ENCODE measurements at regions not wholly inside any gene's neighbourhood (a gene's known extent, or its start where the extent isn't known, plus 50 kb on each side); places are given as distances from the start of the nearest gene placed in this dataset.
A peak's percentile ranks its signal among the peaks of the same experiment; 100 is the strongest.
"Not testable (repeated sequence)": the region's sequence is repeated elsewhere in the genome, so short reads cannot be mapped to it uniquely, and the experiment has no call there.

GRCh38 chr14:101634850-101635748 lies 73.8 kb downstream of the DIO3 start:
- DNase-seq: no peak

DNA sequence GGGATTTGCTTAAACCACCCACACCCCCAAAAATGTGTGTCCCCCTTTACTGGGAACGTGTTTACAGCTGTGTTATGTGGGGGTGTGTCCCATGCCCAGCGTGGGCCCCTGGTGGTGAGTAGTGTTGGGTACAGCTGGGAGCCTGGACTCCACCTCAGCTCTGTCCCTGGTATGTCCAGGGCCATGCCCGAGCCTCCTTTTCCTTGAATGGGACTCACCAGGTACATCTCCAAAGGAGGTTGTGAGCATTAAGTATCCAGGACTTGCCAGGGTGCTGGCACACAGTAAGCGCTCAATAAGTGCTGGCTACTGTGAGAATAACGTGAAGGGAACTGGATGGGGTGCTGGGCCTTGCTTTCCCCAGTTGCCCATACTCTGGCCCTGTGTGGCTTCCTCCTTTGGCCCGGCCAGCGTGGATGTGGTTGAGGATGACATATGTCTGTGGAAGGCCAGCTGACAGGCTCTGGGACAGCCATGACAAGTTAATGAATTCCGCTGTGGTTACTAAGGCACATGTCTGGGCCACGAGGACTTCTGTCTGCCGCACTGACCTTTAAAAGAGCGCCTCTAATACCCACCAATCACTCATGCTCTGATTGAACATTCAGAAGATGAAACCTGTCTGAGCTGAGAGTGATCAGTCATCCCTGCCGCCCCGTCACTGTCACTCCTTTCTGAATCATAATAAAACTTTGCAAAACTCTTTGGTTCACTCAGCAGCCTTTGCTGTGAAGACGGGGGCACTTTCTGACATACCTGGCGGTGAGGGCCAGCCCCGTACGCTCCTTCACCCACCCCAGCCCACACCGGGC lies 74.7 kb downstream of the DIO3 start:
- DNase-seq: peak in 1 of 4 experiments; percentile 41

DNA sequence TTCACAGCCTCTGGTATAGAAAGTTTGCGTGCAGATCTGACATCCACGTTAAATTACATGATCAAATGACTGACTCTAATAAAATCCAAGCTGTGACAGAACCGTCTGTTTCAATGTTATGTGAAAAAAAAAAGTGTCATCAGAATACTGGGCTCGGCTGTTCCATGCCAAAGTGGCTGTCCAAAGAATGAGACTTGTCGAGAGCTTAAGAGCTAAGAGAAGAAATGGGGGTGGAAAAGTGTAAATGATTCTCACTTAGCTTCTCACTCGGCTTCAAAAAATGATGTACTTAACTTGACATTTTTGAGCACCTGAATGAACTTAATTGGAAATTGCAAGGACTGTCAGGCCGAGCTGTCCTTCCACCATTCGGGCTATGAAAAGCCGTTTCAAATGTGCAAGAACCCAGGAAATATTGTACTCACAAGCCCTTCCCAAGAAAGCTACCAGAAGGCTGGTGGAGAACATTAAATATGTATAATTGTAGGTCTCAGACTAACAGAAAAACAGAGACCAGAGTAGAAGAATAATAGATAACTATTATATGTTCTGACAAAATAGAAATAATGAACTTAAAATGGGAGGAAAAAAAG lies 78.0 kb downstream of the DIO3 start:
- DNase-seq: no peak

- no peak for DNase-seq
Measured at GRCh38 chr14:101643651-101644050, 82.4 kb downstream of the DIO3 start.

GRCh38 chr14:101654051-101654450 lies 92.8 kb downstream of the DIO3 start:
- no peak for DNase-seq

DNA sequence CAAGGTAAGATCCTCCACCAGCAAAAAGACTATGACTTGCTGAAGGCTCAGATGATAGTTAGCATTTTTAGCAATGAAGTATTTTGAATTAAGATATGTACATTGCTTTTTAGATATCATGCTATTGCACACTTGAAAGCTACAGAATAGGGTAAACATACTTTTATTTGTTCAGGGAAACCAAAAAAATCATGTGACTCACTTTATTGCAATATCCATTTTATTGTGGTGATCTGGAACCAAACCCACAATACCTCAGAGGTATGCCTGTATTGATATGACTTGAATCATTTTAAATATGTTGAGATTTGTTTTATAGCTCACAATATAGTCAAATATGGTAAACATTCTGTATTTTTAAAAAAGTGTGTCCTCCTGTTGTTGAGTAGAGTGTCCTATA lies 96.1 kb downstream of the DIO3 start:
- DNase-seq: no peak

GRCh38 chr14:101665478-101666078 lies 95.9 kb upstream of the PPP2R5C start:
- peak in 1 of 4 experiments; percentile 12 for DNase-seq

- no peak for DNase-seq
Measured at GRCh38 chr14:101666264-101666663, 95.2 kb upstream of the PPP2R5C start.

- no peak for DNase-seq
Measured at GRCh38 chr14:101669629-101670028, 91.9 kb upstream of the PPP2R5C start.

DNA sequence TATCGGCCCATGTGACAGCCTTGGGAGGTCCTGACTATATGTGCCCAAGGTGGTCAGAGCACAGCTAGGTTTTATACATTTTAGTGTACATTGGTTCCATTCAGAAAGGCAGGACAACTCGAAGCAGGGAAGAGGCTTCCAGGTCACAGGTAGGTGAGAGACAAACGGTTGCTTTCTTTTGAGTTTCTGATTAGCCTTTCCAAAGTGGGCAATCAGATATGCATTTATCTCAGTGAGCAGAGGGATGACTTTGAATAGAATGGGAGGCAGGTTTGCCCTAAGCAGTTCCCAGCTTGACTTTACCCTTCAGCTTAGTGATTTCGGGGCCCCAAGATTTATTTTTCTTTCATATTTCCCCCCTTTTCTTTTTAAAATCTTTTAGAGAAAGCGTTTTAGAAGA lies 87.6 kb upstream of the PPP2R5C start:
- DNase-seq: no peak

GRCh38 chr14:101675835-101676234 lies 85.7 kb upstream of the PPP2R5C start:
- DNase-seq: not testable (repeated sequence)

GRCh38 chr14:101677912-101678327 lies 83.6 kb upstream of the PPP2R5C start:
- not testable (repeated sequence) for DNase-seq

- DNase-seq: no peak
Measured at GRCh38 chr14:101681795-101682194, 79.7 kb upstream of the PPP2R5C start.

DNA sequence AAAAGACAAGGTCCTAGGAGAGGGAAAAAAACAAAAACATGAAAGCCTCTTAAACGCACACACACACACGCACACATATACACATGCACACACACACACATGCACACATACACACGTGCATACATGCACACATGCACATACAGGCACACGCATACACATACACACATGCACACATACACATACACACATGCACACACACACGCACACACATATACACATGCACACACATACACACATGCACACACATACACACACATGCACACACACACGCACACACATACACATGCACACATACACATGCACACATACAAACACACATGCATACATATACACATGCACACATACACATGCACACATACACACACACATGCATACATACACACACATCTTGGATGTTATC lies 78.1 kb upstream of the PPP2R5C start:
- no peak for DNase-seq

DNA sequence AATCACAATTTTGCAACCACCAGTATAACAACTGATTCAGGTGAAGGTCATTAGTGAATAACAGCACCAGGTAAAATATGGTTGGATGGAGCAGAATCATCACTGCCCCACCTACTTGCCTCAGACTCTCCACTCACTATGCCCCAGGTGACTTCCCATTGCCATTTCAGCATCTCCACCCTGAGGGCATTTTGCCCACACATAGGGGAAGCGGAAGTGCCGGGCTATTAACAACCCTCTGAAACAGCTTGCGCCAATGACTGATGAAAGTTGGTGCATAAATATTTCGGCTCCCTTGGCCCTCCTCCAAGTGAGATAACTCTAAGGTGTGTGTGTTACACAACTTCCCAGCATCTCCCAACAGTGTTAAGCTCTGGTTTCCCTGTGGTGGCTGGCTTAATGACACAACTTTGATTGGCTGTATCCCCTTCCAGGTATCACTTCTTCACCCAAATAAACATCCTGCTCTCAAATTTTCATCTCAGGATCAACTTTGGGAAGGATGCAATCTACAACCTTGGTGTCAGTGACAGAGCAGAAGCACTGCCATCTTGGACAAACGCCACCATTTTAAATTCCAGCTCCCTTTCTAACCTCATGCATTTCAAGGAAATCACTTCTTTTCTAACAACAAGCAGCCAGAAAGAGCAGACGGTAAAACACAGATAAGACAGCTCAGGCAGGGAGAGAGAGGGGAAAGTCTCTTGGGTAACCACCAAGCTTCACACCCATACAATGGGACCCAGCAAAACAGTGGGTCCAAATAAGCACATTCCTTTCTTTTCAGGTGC lies 73.6 kb upstream of the PPP2R5C start:
- no peak for DNase-seq

DNA sequence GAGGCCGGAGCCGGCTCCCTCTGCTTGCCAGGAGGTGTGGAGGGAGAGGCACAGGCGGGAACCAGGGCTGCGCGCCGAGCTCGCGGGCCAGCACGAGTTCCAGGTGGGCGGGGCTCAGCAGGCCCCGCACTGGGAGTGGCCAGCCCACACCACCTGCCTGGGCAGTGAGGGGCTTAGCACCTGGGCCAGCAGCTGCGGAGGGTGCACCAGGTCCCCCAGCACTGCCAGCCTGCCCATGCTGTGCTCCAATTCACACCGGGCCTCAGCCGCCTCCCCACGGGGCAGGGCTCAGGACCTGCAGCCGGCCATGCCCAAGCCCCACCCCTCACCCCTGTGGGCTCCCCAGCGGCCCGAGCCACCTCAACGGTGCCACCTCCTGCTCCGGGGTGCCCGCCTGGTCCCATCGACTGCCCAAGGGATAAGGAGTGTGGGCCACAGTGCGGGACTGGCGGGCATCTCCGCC lies 72.4 kb upstream of the PPP2R5C start:
- DNase-seq: no peak

- not testable (repeated sequence) for DNase-seq
Measured at GRCh38 chr14:101689966-101690365, 71.5 kb upstream of the PPP2R5C start.

- no peak for DNase-seq
Measured at GRCh38 chr14:101695659-101696058, 65.8 kb upstream of the PPP2R5C start.

DNA sequence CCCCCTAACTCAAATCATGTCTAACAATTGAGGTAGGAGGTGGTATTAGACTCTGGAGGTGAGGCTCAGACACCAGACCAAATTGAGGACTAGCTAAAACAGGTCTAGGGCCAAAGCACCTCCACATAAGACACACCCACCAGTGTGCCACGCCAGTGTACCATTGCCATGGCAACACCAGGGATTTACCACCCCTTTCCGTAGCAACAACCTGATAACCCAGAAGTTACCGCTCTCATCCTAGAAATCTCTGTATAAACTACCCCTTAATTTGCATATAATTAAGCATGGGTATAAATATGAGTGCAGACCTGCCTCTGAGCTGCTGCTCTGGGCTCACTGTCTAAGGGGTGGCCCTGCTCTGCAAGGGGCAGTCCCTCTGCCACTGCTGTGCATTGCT lies 57.4 kb upstream of the PPP2R5C start:
- no peak for DNase-seq

GRCh38 chr14:101705733-101706508 lies 55.6 kb upstream of the PPP2R5C start:
- peak in 3 of 4 experiments; percentile 39 to 65 (median 58) for DNase-seq

DNA sequence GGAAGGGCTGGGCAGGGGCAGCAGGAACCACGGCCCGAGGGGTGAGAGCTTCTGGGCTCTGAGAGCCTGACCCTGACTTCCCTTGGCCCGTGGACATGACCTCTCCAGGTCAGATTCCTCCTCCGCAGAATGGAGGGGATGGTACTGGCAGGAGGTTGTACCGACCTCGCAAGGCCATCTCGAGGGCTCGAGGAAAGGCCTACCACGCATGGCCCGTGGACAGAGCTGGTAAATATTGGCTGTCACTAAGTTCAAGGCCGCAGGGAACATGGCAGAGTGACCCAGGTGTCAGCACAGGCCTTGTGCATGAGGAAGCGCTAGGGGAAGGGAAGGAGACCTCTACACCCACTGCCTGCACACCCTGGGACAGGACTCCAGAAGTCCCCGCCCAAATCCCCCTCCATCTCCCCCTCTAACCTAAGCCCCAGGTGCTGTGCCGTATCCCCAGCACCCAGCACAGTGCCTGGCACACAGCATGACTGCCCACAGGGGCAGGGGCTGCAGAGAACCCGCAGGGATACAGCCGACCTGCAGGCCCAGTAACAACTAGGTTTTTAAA lies 54.9 kb upstream of the PPP2R5C start:
- no peak for DNase-seq

Data from activated CD4-positive, CD25-positive, alpha-beta regulatory T cell (primary cell).